Ishikawa (cell line): ENCODE measurements at regions not wholly inside any gene's neighbourhood (a gene's known extent, or its start where the extent isn't known, plus 50 kb on each side); places are given as distances from the start of the nearest gene placed in this dataset.

Experiments
- CEBPB ChIP-seq: IDR thresholded peaks from 2 replicates; pipeline ENCODE4 v1.6.1; 2012
- CREB1 ChIP-seq: IDR thresholded peaks from 2 replicates; pipeline ENCODE4 v1.6.1; 2012; ENCODE audit warnings: low read depth
- EGR1 ChIP-seq: IDR thresholded peaks from 2 replicates; pipeline ENCODE4 v1.6.1; 2012
- EP300 ChIP-seq: IDR thresholded peaks from 2 replicates; pipeline ENCODE4 v1.6.1; 2012; ENCODE audit warnings: borderline replicate concordance
- FOXM1 ChIP-seq: IDR thresholded peaks from 2 replicates; pipeline ENCODE4 v1.6.1; 2012; ENCODE audit warnings: low read depth, borderline replicate concordance
- NFIC ChIP-seq: IDR thresholded peaks from 2 replicates; pipeline ENCODE4 v1.6.1; 2012
- TAF1 ChIP-seq: IDR thresholded peaks from 2 replicates; pipeline ENCODE4 v1.6.1; 2012; ENCODE audit warnings: low read depth, mild to moderate bottlenecking
- TCF12 ChIP-seq: IDR thresholded peaks from 2 replicates; pipeline ENCODE4 v1.6.1; 2012; ENCODE audit warnings: low read depth
- YY1 ChIP-seq: IDR thresholded peaks from 2 replicates; pipeline ENCODE4 v1.6.1; 2012; ENCODE audit warnings: low read depth
- TF ChIP-seq, protein P1 (sequence below): IDR thresholded peaks from 2 replicates; pipeline ENCODE4 v1.6.1; 2012
- TF ChIP-seq, protein P2 (sequence below): IDR thresholded peaks from 2 replicates; pipeline ENCODE4 v1.6.1; 2012; ENCODE audit warnings: low read depth, mild to moderate bottlenecking
- TF ChIP-seq, protein P3 (sequence below): IDR thresholded peaks from 2 replicates; pipeline ENCODE4 v1.6.1; 2012

DNA sequence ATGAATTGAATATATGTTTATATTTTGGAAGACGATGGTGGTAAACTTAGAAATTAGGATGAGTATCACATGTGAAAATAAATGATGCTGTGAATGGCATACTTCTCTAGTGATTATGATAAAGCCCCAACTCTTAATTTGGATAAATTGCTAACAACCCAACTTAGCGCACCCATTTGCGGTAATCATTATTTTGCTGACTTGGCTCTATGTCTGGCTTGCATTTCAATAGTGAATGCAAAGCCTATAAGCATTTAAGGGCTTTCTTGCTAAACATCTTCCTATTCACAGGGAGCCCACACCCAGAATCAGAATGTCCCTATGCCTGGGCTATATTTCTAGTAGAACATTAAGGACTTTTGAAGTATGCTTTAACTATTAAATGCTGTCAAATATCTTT, 910.7 kb upstream of the FANCL start:
- TF ChIP-seq EP300 (no peak), NFIC (no peak), CEBPB (no peak), CREB1 (no peak), EGR1 (no peak), TAF1 (no peak), YY1 (no peak), FOXM1 (no peak), TCF12 (no peak)
- TF ChIP-seq, protein P1, sequence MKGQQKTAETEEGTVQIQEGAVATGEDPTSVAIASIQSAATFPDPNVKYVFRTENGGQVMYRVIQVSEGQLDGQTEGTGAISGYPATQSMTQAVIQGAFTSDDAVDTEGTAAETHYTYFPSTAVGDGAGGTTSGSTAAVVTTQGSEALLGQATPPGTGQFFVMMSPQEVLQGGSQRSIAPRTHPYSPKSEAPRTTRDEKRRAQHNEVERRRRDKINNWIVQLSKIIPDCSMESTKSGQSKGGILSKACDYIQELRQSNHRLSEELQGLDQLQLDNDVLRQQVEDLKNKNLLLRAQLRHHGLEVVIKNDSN, result no peak
- TF ChIP-seq, protein P2, sequence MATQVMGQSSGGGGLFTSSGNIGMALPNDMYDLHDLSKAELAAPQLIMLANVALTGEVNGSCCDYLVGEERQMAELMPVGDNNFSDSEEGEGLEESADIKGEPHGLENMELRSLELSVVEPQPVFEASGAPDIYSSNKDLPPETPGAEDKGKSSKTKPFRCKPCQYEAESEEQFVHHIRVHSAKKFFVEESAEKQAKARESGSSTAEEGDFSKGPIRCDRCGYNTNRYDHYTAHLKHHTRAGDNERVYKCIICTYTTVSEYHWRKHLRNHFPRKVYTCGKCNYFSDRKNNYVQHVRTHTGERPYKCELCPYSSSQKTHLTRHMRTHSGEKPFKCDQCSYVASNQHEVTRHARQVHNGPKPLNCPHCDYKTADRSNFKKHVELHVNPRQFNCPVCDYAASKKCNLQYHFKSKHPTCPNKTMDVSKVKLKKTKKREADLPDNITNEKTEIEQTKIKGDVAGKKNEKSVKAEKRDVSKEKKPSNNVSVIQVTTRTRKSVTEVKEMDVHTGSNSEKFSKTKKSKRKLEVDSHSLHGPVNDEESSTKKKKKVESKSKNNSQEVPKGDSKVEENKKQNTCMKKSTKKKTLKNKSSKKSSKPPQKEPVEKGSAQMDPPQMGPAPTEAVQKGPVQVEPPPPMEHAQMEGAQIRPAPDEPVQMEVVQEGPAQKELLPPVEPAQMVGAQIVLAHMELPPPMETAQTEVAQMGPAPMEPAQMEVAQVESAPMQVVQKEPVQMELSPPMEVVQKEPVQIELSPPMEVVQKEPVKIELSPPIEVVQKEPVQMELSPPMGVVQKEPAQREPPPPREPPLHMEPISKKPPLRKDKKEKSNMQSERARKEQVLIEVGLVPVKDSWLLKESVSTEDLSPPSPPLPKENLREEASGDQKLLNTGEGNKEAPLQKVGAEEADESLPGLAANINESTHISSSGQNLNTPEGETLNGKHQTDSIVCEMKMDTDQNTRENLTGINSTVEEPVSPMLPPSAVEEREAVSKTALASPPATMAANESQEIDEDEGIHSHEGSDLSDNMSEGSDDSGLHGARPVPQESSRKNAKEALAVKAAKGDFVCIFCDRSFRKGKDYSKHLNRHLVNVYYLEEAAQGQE, result no peak
- TF ChIP-seq, protein P3, sequence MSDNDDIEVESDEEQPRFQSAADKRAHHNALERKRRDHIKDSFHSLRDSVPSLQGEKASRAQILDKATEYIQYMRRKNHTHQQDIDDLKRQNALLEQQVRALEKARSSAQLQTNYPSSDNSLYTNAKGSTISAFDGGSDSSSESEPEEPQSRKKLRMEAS, result no peak
